ENCODE measurements at regions not wholly inside any gene's neighbourhood (a gene's known extent, or its start where the extent isn't known, plus 50 kb on each side); places are given as distances from the start of the nearest gene placed in this dataset.

- TF ChIP-seq CTCF (IDR thresholded peaks at IDR 0.05; ENCODE audit: unreplicated experiment) = no peak
- no peak overlapping the region for H3K4me3 Mint-ChIP-seq (ENCODE audit: unreplicated experiment)
These were observed 144.1 kb downstream of the CDC42EP3 start for GRCh38 chr2:37527361-37527760.

GRCh38 chr2:37529830-37530415 is 141.5 kb downstream of the CDC42EP3 start:
- Mint-ChIP-seq H3K4me1 (ENCODE audit: unreplicated experiment) (no peaks in the 10 kb centered on the region), H3K36me3 (ENCODE audit: low read depth, unreplicated experiment) (no peaks in the 10 kb centered on the region), H3K4me3 (ENCODE audit: unreplicated experiment) (no peak overlapping the region), H3K9me3 (ENCODE audit: unreplicated experiment) (no peaks in the 10 kb centered on the region), H3K27ac (ENCODE audit: unreplicated experiment) (no peak overlapping the region), H3K27me3 (ENCODE audit: unreplicated experiment) (no peaks in the 10 kb centered on the region)
- TF ChIP-seq CTCF (IDR thresholded peaks at IDR 0.05; ENCODE audit: unreplicated experiment) = no peak
- no peak for DNase-seq (ENCODE audit: low spot score)

More at GRCh38 chr2:37527361-37527760, 144.1 kb downstream of the CDC42EP3 start:
- no peak for DNase-seq (ENCODE audit: low spot score)
- no peaks in the 10 kb centered on the region for H3K36me3 Mint-ChIP-seq (ENCODE audit: low read depth, unreplicated experiment)
- no peaks in the 10 kb centered on the region for H3K27me3 Mint-ChIP-seq (ENCODE audit: unreplicated experiment)
- no peaks in the 10 kb centered on the region for H3K9me3 Mint-ChIP-seq (ENCODE audit: unreplicated experiment)
- no peak overlapping the region for H3K27ac Mint-ChIP-seq (ENCODE audit: unreplicated experiment)
- no peaks in the 10 kb centered on the region for H3K4me1 Mint-ChIP-seq (ENCODE audit: unreplicated experiment)

GRCh38 chr2:37532503-37532902 is 138.9 kb downstream of the CDC42EP3 start:
- DNase-seq (ENCODE audit: low spot score) = no peak
- no peaks in the 10 kb centered on the region for H3K9me3 Mint-ChIP-seq (ENCODE audit: unreplicated experiment)
- TF ChIP-seq CTCF (IDR thresholded peaks at IDR 0.05; ENCODE audit: unreplicated experiment) = no peak
- no peaks in the 10 kb centered on the region for H3K4me1 Mint-ChIP-seq (ENCODE audit: unreplicated experiment)
- peaks cover 4% of the 10 kb centered on the region for H3K27me3 Mint-ChIP-seq (ENCODE audit: unreplicated experiment)
- H3K36me3 Mint-ChIP-seq (ENCODE audit: low read depth, unreplicated experiment) = no peaks in the 10 kb centered on the region
- H3K27ac Mint-ChIP-seq (ENCODE audit: unreplicated experiment) = no peak overlapping the region
- no peak overlapping the region for H3K4me3 Mint-ChIP-seq (ENCODE audit: unreplicated experiment)

- Mint-ChIP-seq H3K4me1 (ENCODE audit: unreplicated experiment) (no peaks in the 10 kb centered on the region), H3K36me3 (ENCODE audit: low read depth, unreplicated experiment) (no peaks in the 10 kb centered on the region), H3K27ac (ENCODE audit: unreplicated experiment) (no peak overlapping the region), H3K9me3 (ENCODE audit: unreplicated experiment) (no peaks in the 10 kb centered on the region), H3K27me3 (ENCODE audit: unreplicated experiment) (peaks cover 4% of the 10 kb centered on the region), H3K4me3 (ENCODE audit: unreplicated experiment) (no peak overlapping the region)
- TF ChIP-seq CTCF (IDR thresholded peaks at IDR 0.05; ENCODE audit: unreplicated experiment) = no peak
- no peak for DNase-seq (ENCODE audit: low spot score)
These were observed 134.1 kb downstream of the CDC42EP3 start for GRCh38 chr2:37537316-37537715.

- H3K4me3 Mint-ChIP-seq (ENCODE audit: unreplicated experiment) = no peak overlapping the region
- no peaks in the 10 kb centered on the region for H3K4me1 Mint-ChIP-seq (ENCODE audit: unreplicated experiment)
- DNase-seq (ENCODE audit: low spot score) = no peak
- TF ChIP-seq CTCF (IDR thresholded peaks at IDR 0.05; ENCODE audit: unreplicated experiment) = no peak
- H3K27me3 Mint-ChIP-seq (ENCODE audit: unreplicated experiment) = peaks cover 2% of the 10 kb centered on the region
- no peak overlapping the region for H3K27ac Mint-ChIP-seq (ENCODE audit: unreplicated experiment)
- no peaks in the 10 kb centered on the region for H3K36me3 Mint-ChIP-seq (ENCODE audit: low read depth, unreplicated experiment)
- H3K9me3 Mint-ChIP-seq (ENCODE audit: unreplicated experiment) = no peaks in the 10 kb centered on the region
These were observed 129.9 kb downstream of the CDC42EP3 start for GRCh38 chr2:37541516-37541915.

All from endothelial cell (in vitro differentiated cells).